Cardiac muscle cell (in vitro differentiated cells and primary cell): ENCODE measurements at regions not wholly inside any gene's neighbourhood (a gene's known extent, or its start where the extent isn't known, plus 50 kb on each side); places are given as distances from the start of the nearest gene placed in this dataset.

Experiments used
- DNase-seq, 2 donors: peaks; one replicate each; pipeline versions ENCODE4 v3.0.0 to v3.0.0-alpha.2; 2010 to 2017; ENCODE audit warnings: low read depth in 1 of 2, low spot score in 1 of 2
- H3K27ac ChIP-seq: fragments of 200-600 bp; sonication (generic); 2 replicates; pipeline ENCODE4 v1.5.1; 2016
- H3K27me3 ChIP-seq: fragments of 200-600 bp; sonication (generic); 2 replicates; pipeline ENCODE4 v1.6.0; 2016; ENCODE audit warnings: control low read depth
- H3K36me3 ChIP-seq: fragments of 200-600 bp; sonication (generic); 2 replicates; pipeline ENCODE4 v1.5.1; 2016; ENCODE audit warnings: control low read depth
- H3K4me1 ChIP-seq: fragments of 200-600 bp; sonication (generic); 2 replicates; pipeline ENCODE4 v1.8.1; 2017; ENCODE audit warnings: low read depth, mild to moderate bottlenecking, mixed run types
- H3K4me3 ChIP-seq: fragments of 200-600 bp; sonication (generic); 2 replicates; pipeline ENCODE4 v1.5.1; 2016; ENCODE audit warnings: mild to moderate bottlenecking
- H3K9me3 ChIP-seq: fragments of 200-600 bp; sonication (generic); 2 replicates; pipeline ENCODE4 v1.5.1; 2017; ENCODE audit warnings: low read depth, mild to moderate bottlenecking, control low read depth
- TF ChIP-seq, protein P1 (sequence below): IDR thresholded peaks from 2 replicates; pipeline ENCODE4 v1.5.1; 2012; ENCODE audit warnings: low read depth, mild to moderate bottlenecking, low read length

DNA sequence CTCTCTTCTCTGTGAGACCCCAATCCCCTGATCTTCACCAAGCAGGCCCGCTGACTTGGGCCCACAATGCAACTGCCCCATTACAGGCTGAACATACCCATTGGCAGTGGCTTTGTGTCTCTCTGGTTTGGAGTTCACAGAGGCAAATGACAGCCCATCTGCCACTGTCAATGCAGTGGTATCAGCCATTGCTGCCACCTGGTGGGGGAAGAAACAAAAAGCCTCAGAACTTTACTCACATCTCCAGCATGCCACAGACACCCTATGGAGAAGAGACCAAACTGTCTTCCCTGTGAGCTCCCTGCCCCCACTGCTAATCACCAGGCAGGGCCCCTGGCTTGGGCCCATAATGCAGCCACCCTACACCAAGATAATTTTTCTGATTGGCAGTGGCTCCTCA is 729.3 kb upstream of the ACTRT1 start:
- no peaks in the 10 kb centered on the region for H3K4me1 ChIP-seq
- H3K36me3 ChIP-seq, result no peaks in the 10 kb centered on the region
- no peak overlapping the region for H3K4me3 ChIP-seq
- no peaks in the 10 kb centered on the region for H3K9me3 ChIP-seq
- H3K27ac ChIP-seq, result no peak overlapping the region
- peak; percentile 2 to 24 for DNase-seq
- H3K27me3 ChIP-seq, result no peaks in the 10 kb centered on the region
- TF ChIP-seq, protein P1, sequence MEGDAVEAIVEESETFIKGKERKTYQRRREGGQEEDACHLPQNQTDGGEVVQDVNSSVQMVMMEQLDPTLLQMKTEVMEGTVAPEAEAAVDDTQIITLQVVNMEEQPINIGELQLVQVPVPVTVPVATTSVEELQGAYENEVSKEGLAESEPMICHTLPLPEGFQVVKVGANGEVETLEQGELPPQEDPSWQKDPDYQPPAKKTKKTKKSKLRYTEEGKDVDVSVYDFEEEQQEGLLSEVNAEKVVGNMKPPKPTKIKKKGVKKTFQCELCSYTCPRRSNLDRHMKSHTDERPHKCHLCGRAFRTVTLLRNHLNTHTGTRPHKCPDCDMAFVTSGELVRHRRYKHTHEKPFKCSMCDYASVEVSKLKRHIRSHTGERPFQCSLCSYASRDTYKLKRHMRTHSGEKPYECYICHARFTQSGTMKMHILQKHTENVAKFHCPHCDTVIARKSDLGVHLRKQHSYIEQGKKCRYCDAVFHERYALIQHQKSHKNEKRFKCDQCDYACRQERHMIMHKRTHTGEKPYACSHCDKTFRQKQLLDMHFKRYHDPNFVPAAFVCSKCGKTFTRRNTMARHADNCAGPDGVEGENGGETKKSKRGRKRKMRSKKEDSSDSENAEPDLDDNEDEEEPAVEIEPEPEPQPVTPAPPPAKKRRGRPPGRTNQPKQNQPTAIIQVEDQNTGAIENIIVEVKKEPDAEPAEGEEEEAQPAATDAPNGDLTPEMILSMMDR, result no peak

DNA sequence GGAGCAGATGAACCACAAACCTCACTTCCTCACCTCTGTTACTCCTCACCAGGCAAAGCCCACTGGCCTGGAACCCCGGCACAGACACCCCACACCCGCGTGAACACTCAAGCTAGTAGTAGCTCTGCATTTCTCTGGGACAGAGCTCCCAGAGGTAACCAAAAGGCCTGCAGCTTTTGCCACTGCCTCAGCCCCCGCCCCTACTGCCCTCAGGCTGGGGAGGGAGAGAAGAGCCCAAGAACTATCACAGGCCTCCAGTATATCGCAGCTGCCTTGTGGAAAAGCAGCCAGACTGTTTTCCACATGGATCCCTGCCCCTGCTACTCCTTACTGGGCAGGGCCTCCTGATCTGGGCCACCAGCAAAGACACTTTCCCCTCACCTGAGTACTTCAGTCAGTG is 728.7 kb upstream of the ACTRT1 start:
- no peaks in the 10 kb centered on the region for H3K36me3 ChIP-seq
- no peak overlapping the region for H3K27ac ChIP-seq
- DNase-seq, result no peak
- H3K27me3 ChIP-seq, result no peaks in the 10 kb centered on the region
- no peak overlapping the region for H3K4me3 ChIP-seq
- H3K4me1 ChIP-seq, result no peaks in the 10 kb centered on the region
- TF ChIP-seq, protein P1, result no peak
- H3K9me3 ChIP-seq, result no peaks in the 10 kb centered on the region

DNA sequence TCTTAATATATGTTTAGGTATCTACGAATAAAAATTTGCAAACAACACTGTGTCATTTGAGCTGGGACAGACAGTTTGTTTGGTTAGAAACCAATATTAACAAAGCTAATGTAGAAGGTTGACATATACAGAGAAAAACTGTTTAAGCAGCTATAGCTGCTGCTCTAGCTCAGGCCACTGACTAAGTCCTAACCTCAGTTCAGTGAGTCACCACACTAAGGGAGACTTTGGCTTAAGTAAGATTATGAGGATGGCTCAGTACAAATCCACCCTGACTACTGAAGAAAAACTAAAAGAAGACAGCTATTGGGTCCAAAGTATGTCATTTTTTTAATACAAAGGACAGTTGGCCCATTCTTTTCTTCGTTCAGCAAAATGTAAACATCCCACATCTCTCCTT is 717.3 kb upstream of the ACTRT1 start:
- Histone ChIP-seq H3K27me3 (no peaks in the 10 kb centered on the region), H3K4me3 (no peak overlapping the region), H3K36me3 (no peaks in the 10 kb centered on the region), H3K27ac (no peak overlapping the region), H3K4me1 (no peaks in the 10 kb centered on the region), H3K9me3 (no peaks in the 10 kb centered on the region)
- TF ChIP-seq, protein P1, result no peak
- peak in 1 of 2 donors; percentile 1 for DNase-seq

DNA sequence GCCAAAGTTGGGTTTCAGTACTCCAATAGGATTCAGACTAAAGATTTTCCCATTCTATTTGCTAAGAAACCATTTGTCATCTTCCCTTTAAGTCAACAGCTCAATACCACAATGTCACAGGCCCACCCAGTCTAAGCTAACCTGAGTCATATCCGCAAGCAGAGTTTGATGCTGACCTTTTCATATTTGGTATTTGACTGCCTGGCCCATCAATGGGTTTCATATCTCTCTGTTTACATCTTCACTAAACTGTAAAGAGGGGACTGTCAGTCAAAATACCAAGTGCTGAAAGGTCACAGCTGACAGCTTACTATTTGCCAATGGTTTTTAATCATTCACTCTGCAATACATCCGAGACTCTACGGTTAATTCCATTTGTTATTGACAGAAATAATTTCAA is 707.5 kb upstream of the ACTRT1 start:
- no peak overlapping the region for H3K27ac ChIP-seq
- H3K4me3 ChIP-seq, result no peak overlapping the region
- H3K36me3 ChIP-seq, result no peaks in the 10 kb centered on the region
- DNase-seq, result no peak
- H3K9me3 ChIP-seq, result no peaks in the 10 kb centered on the region
- no peaks in the 10 kb centered on the region for H3K27me3 ChIP-seq
- TF ChIP-seq, protein P1, result no peak
- H3K4me1 ChIP-seq, result no peaks in the 10 kb centered on the region

DNA sequence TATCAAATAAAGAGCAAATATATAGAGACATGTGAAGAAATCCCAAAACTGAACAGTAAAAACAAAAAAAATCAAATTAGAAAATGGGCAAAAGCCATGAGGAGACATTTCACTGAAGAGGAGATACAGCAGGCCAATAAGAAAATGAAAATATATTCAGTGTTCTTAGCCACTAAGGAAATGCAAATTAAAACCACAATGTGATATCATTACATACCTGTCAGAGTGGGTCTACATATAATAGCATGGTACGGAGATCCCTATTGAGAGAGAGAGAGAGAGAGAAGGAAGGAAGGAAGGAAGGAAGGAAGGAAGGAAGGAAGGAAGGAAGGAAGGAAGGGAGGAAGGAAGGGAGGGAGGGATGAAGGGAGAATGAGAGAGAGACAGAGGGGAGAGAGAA is 707.0 kb upstream of the ACTRT1 start:
- no peak overlapping the region for H3K27ac ChIP-seq
- no peaks in the 10 kb centered on the region for H3K27me3 ChIP-seq
- TF ChIP-seq, protein P1, result no peak
- no peaks in the 10 kb centered on the region for H3K4me1 ChIP-seq
- no peak for DNase-seq
- H3K4me3 ChIP-seq, result no peak overlapping the region
- no peaks in the 10 kb centered on the region for H3K9me3 ChIP-seq
- no peaks in the 10 kb centered on the region for H3K36me3 ChIP-seq

DNA sequence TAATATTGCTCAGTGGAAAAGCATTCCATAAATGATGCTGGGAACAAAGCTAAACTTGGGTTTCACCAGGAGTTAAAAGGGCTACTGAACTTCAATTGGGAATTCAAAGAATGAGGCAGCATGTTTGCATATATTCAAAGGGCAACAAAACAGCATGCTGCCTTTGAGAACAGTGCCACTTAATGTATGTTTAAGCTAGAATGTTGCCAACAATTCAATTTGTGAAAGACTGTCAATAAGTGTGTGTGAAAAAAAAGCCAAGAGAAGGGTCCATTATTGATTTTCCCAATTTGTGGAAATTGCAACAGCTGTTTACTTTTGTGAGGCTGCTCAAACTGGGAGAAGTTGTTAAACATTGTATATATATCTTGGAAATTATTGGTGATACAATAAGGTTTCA is 701.9 kb upstream of the ACTRT1 start:
- H3K4me1 ChIP-seq, result peaks cover 5% of the 10 kb centered on the region
- H3K27ac ChIP-seq, result no peak overlapping the region
- no peaks in the 10 kb centered on the region for H3K9me3 ChIP-seq
- no peak overlapping the region for H3K4me3 ChIP-seq
- no peaks in the 10 kb centered on the region for H3K36me3 ChIP-seq
- no peaks in the 10 kb centered on the region for H3K27me3 ChIP-seq
- TF ChIP-seq, protein P1, result no peak
- no peak for DNase-seq
